Prostate gland (tissue), 2 donors: ENCODE measurements at regions not wholly inside any gene's neighbourhood (a gene's known extent, or its start where the extent isn't known, plus 50 kb on each side); places are given as distances from the start of the nearest gene placed in this dataset.

Experiments used
- DNase-seq: peaks from one replicate; pipeline ENCODE4 v3.0.0-alpha.2; 2019; ENCODE audit warnings: low spot score
- H3K27ac ChIP-seq, 2 donors: fragments of 200-600 bp; sonication (generic); 2 replicates each; pipeline ENCODE4 v1.5.1; 2017 to 2019
- H3K27me3 ChIP-seq: fragments of 200-600 bp; sonication (generic); replicated peaks from 2 replicates; pipeline ENCODE4 v1.5.1; 2019; ENCODE audit not compliant: insufficient read depth
- H3K36me3 ChIP-seq, 2 donors: fragments of 200-600 bp; sonication (generic); 1 replicate in 1 of 2; 2 replicates in 1 of 2; pipeline versions ENCODE4 v1.5.1 to v1.8.1; 2017 to 2019
- H3K4me1 ChIP-seq: fragments of 200-600 bp; sonication (generic); replicated peaks from 2 replicates; pipeline ENCODE4 v1.5.1; 2019
- H3K4me3 ChIP-seq, 2 donors: fragments of 200-600 bp; sonication (generic); 2 replicates each; pipeline ENCODE4 v1.5.1; 2017 to 2019
- H3K9me3 ChIP-seq: fragments of 200-600 bp; sonication (generic); 2 replicates; pipeline ENCODE4 v1.5.1; 2017
- POLR2A ChIP-seq: fragments of 450-650 bp; IDR thresholded peaks from one replicate; pipeline ENCODE4 v1.6.1; 2016; ENCODE audit warnings: antibody characterized with exemption, mild to moderate bottlenecking
- POLR2AphosphoS5 ChIP-seq: sonication (generic); formaldehyde crosslinking; IDR thresholded peaks from one replicate; pipeline ENCODE4 v1.6.1; 2017; ENCODE audit warnings: antibody characterized with exemption
- WGBS: methylation state at CpG from one replicate; pipeline ENCODE4 v1.1.5; 2018; 5-methylcytosine and 5-hydroxymethylcytosine counted together
- intact Hi-C: fragments of 100-400 bp; cut with DNase I; formaldehyde crosslinking; loops from one replicate; pipeline ENCODE4 v1.14.2; 2022
- TF ChIP-seq, protein P1 (sequence below), 4 experiments: fragments of 200-600 bp in 2 of 4; fragments of 450-650 bp in 2 of 4; sonication (generic) in 2 of 4; IDR thresholded peaks; 1 replicate in 3 of 4; 2 replicates in 1 of 4; pipeline ENCODE4 v1.5.1; 2016 to 2019; ENCODE audit warnings: antibody characterized with exemption in 4 of 4, mild to moderate bottlenecking in 2 of 4, moderate library complexity in 2 of 4

DNA sequence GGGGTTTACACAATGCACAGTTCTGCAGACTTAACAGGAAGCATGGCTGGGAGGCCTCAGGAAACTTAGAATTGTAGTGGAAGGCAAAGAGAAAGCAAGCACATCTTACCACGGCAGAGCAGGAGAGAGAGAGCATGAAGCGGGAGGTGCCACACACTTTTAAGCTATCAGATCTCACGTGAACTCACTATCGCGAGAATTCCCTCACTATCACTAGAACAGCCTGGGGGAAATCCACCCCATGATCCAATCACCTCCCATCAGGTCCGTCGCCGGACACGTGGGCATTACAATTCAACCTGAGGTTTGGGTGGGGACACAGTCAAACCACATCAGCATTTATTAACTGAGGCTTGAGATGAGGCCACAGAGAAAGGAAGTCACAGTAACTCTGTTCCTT lies 326.7 kb downstream of the C16orf95 start:
- TF ChIP-seq, protein P1, sequence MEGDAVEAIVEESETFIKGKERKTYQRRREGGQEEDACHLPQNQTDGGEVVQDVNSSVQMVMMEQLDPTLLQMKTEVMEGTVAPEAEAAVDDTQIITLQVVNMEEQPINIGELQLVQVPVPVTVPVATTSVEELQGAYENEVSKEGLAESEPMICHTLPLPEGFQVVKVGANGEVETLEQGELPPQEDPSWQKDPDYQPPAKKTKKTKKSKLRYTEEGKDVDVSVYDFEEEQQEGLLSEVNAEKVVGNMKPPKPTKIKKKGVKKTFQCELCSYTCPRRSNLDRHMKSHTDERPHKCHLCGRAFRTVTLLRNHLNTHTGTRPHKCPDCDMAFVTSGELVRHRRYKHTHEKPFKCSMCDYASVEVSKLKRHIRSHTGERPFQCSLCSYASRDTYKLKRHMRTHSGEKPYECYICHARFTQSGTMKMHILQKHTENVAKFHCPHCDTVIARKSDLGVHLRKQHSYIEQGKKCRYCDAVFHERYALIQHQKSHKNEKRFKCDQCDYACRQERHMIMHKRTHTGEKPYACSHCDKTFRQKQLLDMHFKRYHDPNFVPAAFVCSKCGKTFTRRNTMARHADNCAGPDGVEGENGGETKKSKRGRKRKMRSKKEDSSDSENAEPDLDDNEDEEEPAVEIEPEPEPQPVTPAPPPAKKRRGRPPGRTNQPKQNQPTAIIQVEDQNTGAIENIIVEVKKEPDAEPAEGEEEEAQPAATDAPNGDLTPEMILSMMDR (IDR thresholded peaks at IDR 0.05), result no peak
- TF ChIP-seq POLR2AphosphoS5 (no peak), POLR2A (no peak)
- H3K27ac ChIP-seq, result no peak overlapping the region
- WGBS, result 52% methylated on average over 9 of the region's 9 CpGs
- H3K36me3 ChIP-seq, result no peaks in the 10 kb centered on the region
- H3K27me3 ChIP-seq, result peaks cover 7% of the 10 kb centered on the region
- no peak for DNase-seq
- H3K9me3 ChIP-seq, result no peaks in the 10 kb centered on the region
- intact Hi-C loops, result no loop called here
- H3K4me1 ChIP-seq, result no peaks in the 10 kb centered on the region
- no peak overlapping the region for H3K4me3 ChIP-seq

DNA sequence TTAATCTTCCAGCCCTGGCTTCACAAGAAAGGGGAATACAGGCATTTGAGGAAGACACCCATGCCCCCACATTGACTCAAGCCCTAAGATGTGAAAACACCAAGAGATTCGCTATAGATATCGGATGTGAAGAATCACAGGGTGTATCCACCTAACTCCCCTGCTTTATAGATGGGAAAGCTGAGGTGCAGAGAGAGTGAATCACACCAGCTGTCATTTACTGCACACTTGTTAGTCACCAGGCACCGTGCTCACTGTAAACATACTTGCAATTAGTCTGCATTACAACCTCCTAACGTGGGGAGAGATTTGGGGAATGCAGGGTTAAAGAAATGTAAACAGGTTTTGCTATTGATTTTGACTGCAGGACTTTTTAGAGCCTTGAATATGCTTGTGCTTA lies 325.5 kb downstream of the C16orf95 start:
- WGBS, result 53% methylated on average over 4 of the region's 4 CpGs
- H3K4me3 ChIP-seq, result no peak overlapping the region
- H3K9me3 ChIP-seq, result no peaks in the 10 kb centered on the region

DNA sequence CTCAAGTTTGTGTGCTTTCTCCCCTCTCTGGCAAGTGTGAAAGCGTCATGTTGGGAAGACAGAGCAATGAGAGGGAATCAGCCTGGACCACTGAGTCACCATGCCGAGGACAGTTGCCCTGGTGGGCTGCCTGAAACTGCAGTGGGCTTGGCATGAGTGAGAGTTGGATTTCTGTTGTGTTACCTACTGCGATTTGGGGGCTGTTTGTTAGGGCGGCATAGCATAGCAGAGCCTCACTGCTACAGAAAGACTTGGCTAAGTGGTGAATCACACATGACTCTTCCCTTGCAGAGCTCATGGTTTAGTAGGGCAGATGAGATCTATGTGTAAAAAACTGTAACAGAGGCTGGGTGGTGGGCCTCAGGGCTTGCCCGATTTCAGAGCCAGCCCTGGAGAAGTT lies 324.6 kb downstream of the C16orf95 start:
- Histone ChIP-seq H3K27me3 (peaks cover 8% of the 10 kb centered on the region), H3K4me3 (no peak overlapping the region), H3K27ac (no peak overlapping the region), H3K9me3 (no peaks in the 10 kb centered on the region), H3K36me3 (no peaks in the 10 kb centered on the region), H3K4me1 (no peaks in the 10 kb centered on the region)
- no peak for DNase-seq
- intact Hi-C loops, result no loop called here
- WGBS, result 95% methylated on average over 5 of the region's 5 CpGs
- TF ChIP-seq POLR2AphosphoS5 (no peak), POLR2A (no peak)
- TF ChIP-seq, protein P1 (IDR thresholded peaks at IDR 0.05), result no peak

More for the DNA sequence above, 325.5 kb downstream of the C16orf95 start:
- H3K27me3 ChIP-seq, result peaks cover 8% of the 10 kb centered on the region
- no peak overlapping the region for H3K27ac ChIP-seq
- DNase-seq, result no peak
- no peaks in the 10 kb centered on the region for H3K4me1 ChIP-seq
- H3K36me3 ChIP-seq, result no peaks in the 10 kb centered on the region
- intact Hi-C loops, result no loop called here
- TF ChIP-seq, protein P1 (IDR thresholded peaks at IDR 0.05), result no peak
- no peak for TF ChIP-seq POLR2A

GRCh38 chr16:86993426-86994110 lies 323.6 kb downstream of the C16orf95 start:
- Histone ChIP-seq H3K36me3 (no peaks in the 10 kb centered on the region), H3K9me3 (no peaks in the 10 kb centered on the region), H3K27ac (no peak overlapping the region), H3K27me3 (peaks cover 8% of the 10 kb centered on the region), H3K4me3 (no peak overlapping the region), H3K4me1 (no peaks in the 10 kb centered on the region)
- DNase-seq, result no peak
- intact Hi-C loops, result no loop called here
- 80% methylated on average over 26 of the region's 26 CpGs for WGBS
- no peak for TF ChIP-seq POLR2A
- TF ChIP-seq, protein P1 (IDR thresholded peaks at IDR 0.05), result no peak
- no peak for TF ChIP-seq POLR2AphosphoS5

DNA sequence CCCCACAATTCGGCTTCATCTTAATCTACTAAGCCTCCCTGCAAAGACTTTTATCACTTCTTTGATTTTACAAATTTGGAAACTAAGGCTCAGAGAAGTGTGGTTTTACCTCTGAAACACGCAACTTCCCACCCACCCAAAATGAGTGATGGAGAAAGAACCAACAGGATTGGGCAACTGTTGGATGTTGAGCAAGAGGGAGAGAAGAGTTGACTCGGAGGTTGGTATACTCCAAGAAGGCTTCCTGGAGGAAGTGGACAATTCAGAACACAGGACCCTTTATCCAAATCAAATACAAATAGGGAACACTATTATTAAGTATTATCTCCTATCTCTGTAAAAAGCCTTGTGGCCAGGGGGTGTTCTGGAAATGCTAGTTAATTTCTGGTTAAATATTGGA lies 323.0 kb downstream of the C16orf95 start:
- H3K4me3 ChIP-seq, result no peak overlapping the region
- peaks cover 8% of the 10 kb centered on the region for H3K27me3 ChIP-seq
- no peaks in the 10 kb centered on the region for H3K9me3 ChIP-seq
- intact Hi-C loops, result no loop called here
- TF ChIP-seq POLR2A, result no peak
- TF ChIP-seq POLR2AphosphoS5, result no peak
- TF ChIP-seq, protein P1 (IDR thresholded peaks at IDR 0.05), result no peak
- WGBS, result 74% methylated on average over 3 of the region's 3 CpGs
- H3K4me1 ChIP-seq, result no peaks in the 10 kb centered on the region
- no peaks in the 10 kb centered on the region for H3K36me3 ChIP-seq
- no peak for DNase-seq
- no peak overlapping the region for H3K27ac ChIP-seq
